ENCODE measurements at regions not wholly inside any gene's neighbourhood (a gene's known extent, or its start where the extent isn't known, plus 50 kb on each side); places are given as distances from the start of the nearest gene placed in this dataset.

GRCh38 chr18:76264198-76264875 lies 230.7 kb downstream of the ZNF516 start:
- TF ChIP-seq CTCF (conservative IDR thresholded peaks at IDR 0.05; ENCODE audit: low read depth, low read length) = no peak
- DNase-seq (ENCODE audit: low read depth) = no peak
- H3K4me3 ChIP-seq (ENCODE audit: low read depth, low read length) = no peak overlapping the region

- DNase-seq (ENCODE audit: low read depth) = no peak
- TF ChIP-seq CTCF (conservative IDR thresholded peaks at IDR 0.05; ENCODE audit: low read depth, low read length) = no peak
- no peak overlapping the region for H3K4me3 ChIP-seq (ENCODE audit: low read depth, low read length)
Observed at GRCh38 chr18:76263046-76264005, 231.7 kb downstream of the ZNF516 start.

- no peak for TF ChIP-seq CTCF (conservative IDR thresholded peaks at IDR 0.05; ENCODE audit: low read depth, low read length)
- DNase-seq (ENCODE audit: low read depth) = no peak
- H3K4me3 ChIP-seq (ENCODE audit: low read depth, low read length) = no peak overlapping the region
Observed at GRCh38 chr18:76260941-76261472, 234.0 kb downstream of the ZNF516 start.

GRCh38 chr18:76259711-76260110 lies 235.3 kb downstream of the ZNF516 start:
- H3K4me3 ChIP-seq (ENCODE audit: low read depth, low read length) = no peak overlapping the region
- no peak for DNase-seq (ENCODE audit: low read depth)
- no peak for TF ChIP-seq CTCF (conservative IDR thresholded peaks at IDR 0.05; ENCODE audit: low read depth, low read length)

- H3K4me3 ChIP-seq (ENCODE audit: low read depth, low read length) = no peak overlapping the region
- DNase-seq (ENCODE audit: low read depth) = peak; percentile 18
- peak; percentile 17 for TF ChIP-seq CTCF (conservative IDR thresholded peaks at IDR 0.05; ENCODE audit: low read depth, low read length)
Observed at GRCh38 chr18:76259096-76259495, 235.9 kb downstream of the ZNF516 start.

GRCh38 chr18:76258209-76258608 lies 236.8 kb downstream of the ZNF516 start:
- peak; percentile 19 for DNase-seq (ENCODE audit: low read depth)
- H3K4me3 ChIP-seq (ENCODE audit: low read depth, low read length) = no peak overlapping the region
- no peak for TF ChIP-seq CTCF (conservative IDR thresholded peaks at IDR 0.05; ENCODE audit: low read depth, low read length)
